Gastroesophageal sphincter (tissue), 4 donors: ENCODE measurements at regions not wholly inside any gene's neighbourhood (a gene's known extent, or its start where the extent isn't known, plus 50 kb on each side); places are given as distances from the start of the nearest gene placed in this dataset.

Source experiments
- ATAC-seq: fragments of 150-250 bp; one replicate; pipeline ENCODE4 v1.9.1; 2016; ENCODE audit warnings: mild to moderate bottlenecking, moderate library complexity
- H3K27ac ChIP-seq, 4 donors: fragments of 200-600 bp; sonication (generic) in 3 of 4; 1 replicate in 3 of 4; 2 replicates in 1 of 4; pipeline ENCODE4 v1.5.1; 2016 to 2019
- H3K27me3 ChIP-seq: fragments of 200-600 bp; sonication (generic); one replicate; pipeline ENCODE4 v1.5.1; 2019
- H3K36me3 ChIP-seq, 2 donors: fragments of 200-600 bp; sonication (generic); one replicate each; pipeline ENCODE4 v1.5.1; 2019; ENCODE audit warnings: control low read depth in 1 of 2
- H3K4me1 ChIP-seq, 3 donors: fragments of 200-600 bp; sonication (generic); 1 replicate in 2 of 3; 2 replicates in 1 of 3; pipeline ENCODE4 v1.5.1; 2016 to 2019; ENCODE audit warnings: control low read depth in 2 of 3
- H3K4me3 ChIP-seq, 2 donors: fragments of 200-600 bp; sonication (generic); one replicate each; pipeline ENCODE4 v1.5.1; 2019; ENCODE audit warnings: mild to moderate bottlenecking in 1 of 2, moderate library complexity in 1 of 2
- H3K9me3 ChIP-seq, 3 donors: fragments of 200-600 bp; sonication (generic); one replicate each; pipeline ENCODE4 v1.5.1; 2017 to 2019; ENCODE audit warnings: control low read depth in 2 of 3
- CTCF ChIP-seq, 4 experiments: fragments of 200-600 bp in 2 of 4; fragments of 450-650 bp in 2 of 4; sonication (generic) in 1 of 4; IDR thresholded peaks; one replicate each; pipeline ENCODE4 v1.5.1; 2017 to 2019; ENCODE audit warnings: antibody characterized with exemption in 4 of 4, mild to moderate bottlenecking in 2 of 4, moderate library complexity in 2 of 4
- EP300 ChIP-seq: sonication (generic); formaldehyde crosslinking; IDR thresholded peaks from one replicate; pipeline ENCODE4 v1.6.1; 2017; ENCODE audit warnings: antibody characterized with exemption, mild to moderate bottlenecking
- POLR2A ChIP-seq, 2 donors: fragments of 450-650 bp; IDR thresholded peaks; one replicate each; pipeline ENCODE4 v1.6.1; 2017; ENCODE audit warnings: antibody characterized with exemption in 2 of 2, mild to moderate bottlenecking in 2 of 2, moderate library complexity in 1 of 2
- POLR2AphosphoS5 ChIP-seq: sonication (generic); formaldehyde crosslinking; IDR thresholded peaks from one replicate; pipeline ENCODE4 v1.6.1; 2017; ENCODE audit warnings: antibody characterized with exemption
- WGBS, 2 donors: methylation state at CpG; one replicate each; pipeline ENCODE4 v1.1.5; 2018; ENCODE audit warnings: low coverage in 1 of 2; 5-methylcytosine and 5-hydroxymethylcytosine counted together

DNA sequence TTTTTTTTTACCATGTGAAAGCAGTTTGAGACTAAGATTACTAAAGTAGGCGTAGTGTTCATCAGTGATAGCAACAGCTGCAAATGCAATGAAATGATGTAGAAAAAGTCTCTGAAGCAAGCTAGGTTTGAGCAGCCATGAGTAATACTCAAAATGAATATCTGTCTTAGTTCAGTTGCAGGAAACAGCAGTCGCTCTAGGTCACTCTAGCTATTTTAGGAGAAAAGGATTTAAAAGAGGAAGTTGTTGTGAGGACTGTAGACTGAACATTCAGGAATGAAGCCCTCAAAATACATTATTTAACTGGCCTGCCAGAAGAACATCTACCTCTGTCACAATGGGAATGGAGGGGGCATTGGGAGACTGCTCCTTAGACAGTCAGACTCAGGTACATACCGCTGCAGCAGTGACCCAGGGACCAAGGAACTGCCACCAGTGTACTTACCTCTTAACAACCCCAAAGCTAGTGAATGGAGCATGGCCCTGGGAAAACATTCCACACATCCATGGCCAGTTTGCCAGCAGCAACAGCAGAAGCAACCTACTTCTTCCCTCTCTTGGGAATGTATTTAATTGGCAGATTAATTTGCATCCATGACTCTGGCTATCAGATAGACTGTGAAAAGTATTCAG is 243.0 kb upstream of the KHDRBS2 start:
- 65 to 78% methylated on average over 2 of the region's 3 CpGs for WGBS, 2 donors
- no peak for ATAC-seq
- no peak overlapping the region for H3K4me3 ChIP-seq
- H3K9me3 ChIP-seq = peaks cover 0 to 5% (median 0%) of the 10 kb centered on the region in 3 donors
- H3K27me3 ChIP-seq = no peaks in the 10 kb centered on the region
- no peak overlapping the region for H3K27ac ChIP-seq
- no peaks in the 10 kb centered on the region for H3K36me3 ChIP-seq
- TF ChIP-seq POLR2AphosphoS5 (no peak), CTCF (IDR thresholded peaks at IDR 0.05) (no peak), EP300 (no peak), POLR2A (IDR thresholded peaks at IDR 0.05) (no peak)
- no peaks in the 10 kb centered on the region for H3K4me1 ChIP-seq

- H3K27ac ChIP-seq = no peak overlapping the region
- H3K9me3 ChIP-seq = no peaks in the 10 kb centered on the region
- no peak for ATAC-seq
- no peaks in the 10 kb centered on the region for H3K36me3 ChIP-seq
- no peaks in the 10 kb centered on the region for H3K27me3 ChIP-seq
- 38 to 48% methylated on average over 2 of the region's 2 CpGs for WGBS, 2 donors
- H3K4me3 ChIP-seq = no peak overlapping the region
- no peaks in the 10 kb centered on the region for H3K4me1 ChIP-seq
- TF ChIP-seq POLR2AphosphoS5 (no peak), CTCF (IDR thresholded peaks at IDR 0.05) (no peak), EP300 (no peak), POLR2A (IDR thresholded peaks at IDR 0.05) (no peak)
These were observed 237.6 kb upstream of the KHDRBS2 start for GRCh38 chr6:62523630-62524029.

DNA sequence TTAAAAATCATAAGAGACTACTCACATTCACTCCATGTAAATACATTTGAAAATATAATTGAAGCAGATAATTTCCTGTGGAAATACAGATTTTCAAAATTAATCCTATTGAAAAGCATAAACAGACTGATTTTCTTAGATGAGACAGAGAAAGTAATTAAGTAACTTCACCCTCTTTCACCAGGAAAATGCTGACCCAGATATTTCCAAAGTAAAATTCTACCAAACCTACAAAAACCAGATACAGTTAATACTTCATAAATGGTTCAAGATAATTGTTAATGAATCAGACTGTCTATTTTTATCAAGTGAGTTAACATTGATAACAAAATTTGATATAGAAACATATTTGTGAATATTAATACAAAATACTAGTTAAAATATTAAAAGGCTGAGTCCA is 233.5 kb upstream of the KHDRBS2 start:
- Histone ChIP-seq H3K27me3 (no peaks in the 10 kb centered on the region), H3K9me3 (no peaks in the 10 kb centered on the region), H3K4me3 (no peak overlapping the region), H3K4me1 (no peaks in the 10 kb centered on the region), H3K27ac (no peak overlapping the region), H3K36me3 (no peaks in the 10 kb centered on the region)
- TF ChIP-seq POLR2AphosphoS5 (no peak), POLR2A (IDR thresholded peaks at IDR 0.05) (no peak), CTCF (IDR thresholded peaks at IDR 0.05) (no peak), EP300 (no peak)
- no peak for ATAC-seq

GRCh38 chr6:62516291-62517141 is 230.5 kb upstream of the KHDRBS2 start:
- Histone ChIP-seq H3K4me3 (no peak overlapping the region), H3K36me3 (no peaks in the 10 kb centered on the region), H3K27ac (no peak overlapping the region), H3K27me3 (no peaks in the 10 kb centered on the region), H3K4me1 (no peaks in the 10 kb centered on the region), H3K9me3 (no peaks in the 10 kb centered on the region)
- 28 to 36% methylated on average over 4 to 7 of the region's 7 CpGs for WGBS, 2 donors
- no peak for TF ChIP-seq EP300
- TF ChIP-seq POLR2AphosphoS5 = no peak
- no peak for TF ChIP-seq POLR2A (IDR thresholded peaks at IDR 0.05)
- TF ChIP-seq CTCF (IDR thresholded peaks at IDR 0.05) = no peak
- ATAC-seq = no peak
